SH-SY5Y (cell line): ENCODE measurements at regions not wholly inside any gene's neighbourhood (a gene's known extent, or its start where the extent isn't known, plus 50 kb on each side); places are given as distances from the start of the nearest gene placed in this dataset.

ENCODE experiments used
- GATA2 ChIP-seq: IDR thresholded peaks from 2 replicates; pipeline ENCODE4 v1.6.1; 2011; ENCODE audit warnings: mild to moderate bottlenecking, low read depth, low read length
- GATA3 ChIP-seq: IDR thresholded peaks from 2 replicates; pipeline ENCODE4 v1.6.1; 2011; ENCODE audit warnings: low read depth, mild to moderate bottlenecking, low read length, moderate library complexity

GRCh38 chr13:97566907-97567306, 132.9 kb downstream of the RAP2A start:
- TF ChIP-seq GATA2 (no peak), GATA3 (no peak)
